ENCODE measurements at regions not wholly inside any gene's neighbourhood (a gene's known extent, or its start where the extent isn't known, plus 50 kb on each side); places are given as distances from the start of the nearest gene placed in this dataset.

DNA sequence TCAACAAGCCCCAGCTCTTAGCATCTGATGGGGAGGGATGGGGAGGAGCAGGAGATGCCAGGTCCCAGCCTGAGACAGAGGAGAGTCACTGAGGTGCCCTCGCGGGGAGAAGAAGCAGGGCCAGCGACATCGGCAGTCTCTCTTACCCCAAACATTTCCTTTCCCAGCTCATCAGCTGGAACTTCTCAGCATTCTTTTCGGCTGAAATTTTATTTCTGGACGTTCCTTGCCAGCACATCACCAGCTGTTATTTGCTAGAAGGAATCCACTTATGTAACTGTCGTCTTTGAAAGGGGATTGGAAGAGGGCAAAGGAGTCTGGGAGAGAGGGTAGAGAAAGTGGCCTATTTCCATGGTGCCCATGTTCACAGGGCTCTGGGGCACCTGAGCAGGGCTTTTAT lies 101.0 kb upstream of the SHH start:
- TF ChIP-seq CTCF (IDR thresholded peaks at IDR 0.05 in 4 of 5, conservative IDR thresholded peaks at IDR 0.05 in 1 of 5) (no peak), POLR2A (IDR thresholded peaks at IDR 0.05) (no peak)

All from gastrocnemius medialis (tissue), 4 donors.